Activated CD4-positive, alpha-beta T cell treated with anti-CD3 and anti-CD28 coated beads for 4 hours (primary cell): ENCODE measurements at regions not wholly inside any gene's neighbourhood (a gene's known extent, or its start where the extent isn't known, plus 50 kb on each side); places are given as distances from the start of the nearest gene placed in this dataset.
"Not testable (repeated sequence)": the region's sequence is repeated elsewhere in the genome, so short reads cannot be mapped to it uniquely, and the experiment has no call there.

Source experiments
- DNase-seq, 2 donors: peaks; one replicate each; pipeline ENCODE4 v3.0.0-alpha.2; 2020

DNA sequence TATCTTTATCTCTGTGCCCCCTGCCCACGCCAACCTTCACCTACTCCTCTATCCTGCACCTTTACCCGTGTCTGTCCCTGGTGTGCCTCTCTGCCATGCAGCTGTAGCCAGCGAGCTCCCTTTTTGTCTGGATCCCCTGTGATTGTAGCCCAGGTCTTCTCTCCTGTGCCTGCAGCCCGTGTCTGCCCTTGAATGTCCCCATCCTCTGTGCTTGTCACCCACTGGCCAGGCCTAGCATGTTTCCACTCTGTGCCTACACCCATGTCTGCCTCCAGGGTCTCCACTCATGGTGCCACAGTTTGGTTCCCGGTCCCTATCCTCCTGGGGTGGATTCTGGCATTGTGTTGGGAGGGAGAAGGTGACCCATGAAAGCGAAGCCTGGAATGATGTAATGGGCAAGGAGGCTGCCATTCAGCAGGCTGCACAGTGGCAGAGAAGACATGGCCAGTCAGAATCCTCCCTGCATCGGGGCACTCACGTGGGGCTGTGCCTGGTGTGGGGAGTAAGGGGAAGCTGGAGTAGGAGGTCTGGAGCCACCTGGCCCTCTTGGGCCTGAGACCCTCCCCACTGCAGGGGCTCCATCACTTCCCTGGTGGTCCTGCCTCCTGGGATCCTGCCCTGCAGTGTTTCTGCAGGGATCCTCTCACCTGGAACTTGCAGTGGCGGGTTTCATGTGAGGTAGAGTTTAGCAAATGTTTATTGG is 101.0 kb downstream of the GOSR1 start:
- not testable (repeated sequence) for DNase-seq
